ENCODE measurements at regions not wholly inside any gene's neighbourhood (a gene's known extent, or its start where the extent isn't known, plus 50 kb on each side); places are given as distances from the start of the nearest gene placed in this dataset.

DNA sequence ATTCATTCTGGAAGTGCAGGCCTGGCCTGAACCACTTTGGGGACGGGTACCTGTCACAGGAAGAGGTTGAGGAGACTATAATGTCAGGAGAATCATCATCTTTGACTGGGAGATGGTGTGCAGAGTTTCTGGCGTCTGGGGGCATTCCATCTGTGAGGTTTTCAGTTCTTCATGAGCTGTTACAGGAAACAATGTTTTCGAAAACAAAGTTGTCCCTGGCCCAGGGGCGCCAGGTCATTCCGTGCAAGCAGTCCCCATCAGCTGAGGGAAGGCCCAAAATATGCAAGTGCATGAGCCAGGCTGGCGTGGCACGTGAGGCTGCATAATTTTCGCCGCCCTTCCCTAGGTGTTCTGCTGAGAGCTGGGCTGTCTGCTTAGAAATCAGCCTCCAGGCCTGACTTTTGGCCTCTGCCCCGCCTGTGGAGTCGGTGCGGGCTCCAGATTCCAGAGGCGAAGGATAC is 68.4 kb upstream of the ATP5PO start:
- TF ChIP-seq, protein P1, sequence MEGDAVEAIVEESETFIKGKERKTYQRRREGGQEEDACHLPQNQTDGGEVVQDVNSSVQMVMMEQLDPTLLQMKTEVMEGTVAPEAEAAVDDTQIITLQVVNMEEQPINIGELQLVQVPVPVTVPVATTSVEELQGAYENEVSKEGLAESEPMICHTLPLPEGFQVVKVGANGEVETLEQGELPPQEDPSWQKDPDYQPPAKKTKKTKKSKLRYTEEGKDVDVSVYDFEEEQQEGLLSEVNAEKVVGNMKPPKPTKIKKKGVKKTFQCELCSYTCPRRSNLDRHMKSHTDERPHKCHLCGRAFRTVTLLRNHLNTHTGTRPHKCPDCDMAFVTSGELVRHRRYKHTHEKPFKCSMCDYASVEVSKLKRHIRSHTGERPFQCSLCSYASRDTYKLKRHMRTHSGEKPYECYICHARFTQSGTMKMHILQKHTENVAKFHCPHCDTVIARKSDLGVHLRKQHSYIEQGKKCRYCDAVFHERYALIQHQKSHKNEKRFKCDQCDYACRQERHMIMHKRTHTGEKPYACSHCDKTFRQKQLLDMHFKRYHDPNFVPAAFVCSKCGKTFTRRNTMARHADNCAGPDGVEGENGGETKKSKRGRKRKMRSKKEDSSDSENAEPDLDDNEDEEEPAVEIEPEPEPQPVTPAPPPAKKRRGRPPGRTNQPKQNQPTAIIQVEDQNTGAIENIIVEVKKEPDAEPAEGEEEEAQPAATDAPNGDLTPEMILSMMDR (conservative IDR thresholded peaks at IDR 0.05) = no peak

DNA sequence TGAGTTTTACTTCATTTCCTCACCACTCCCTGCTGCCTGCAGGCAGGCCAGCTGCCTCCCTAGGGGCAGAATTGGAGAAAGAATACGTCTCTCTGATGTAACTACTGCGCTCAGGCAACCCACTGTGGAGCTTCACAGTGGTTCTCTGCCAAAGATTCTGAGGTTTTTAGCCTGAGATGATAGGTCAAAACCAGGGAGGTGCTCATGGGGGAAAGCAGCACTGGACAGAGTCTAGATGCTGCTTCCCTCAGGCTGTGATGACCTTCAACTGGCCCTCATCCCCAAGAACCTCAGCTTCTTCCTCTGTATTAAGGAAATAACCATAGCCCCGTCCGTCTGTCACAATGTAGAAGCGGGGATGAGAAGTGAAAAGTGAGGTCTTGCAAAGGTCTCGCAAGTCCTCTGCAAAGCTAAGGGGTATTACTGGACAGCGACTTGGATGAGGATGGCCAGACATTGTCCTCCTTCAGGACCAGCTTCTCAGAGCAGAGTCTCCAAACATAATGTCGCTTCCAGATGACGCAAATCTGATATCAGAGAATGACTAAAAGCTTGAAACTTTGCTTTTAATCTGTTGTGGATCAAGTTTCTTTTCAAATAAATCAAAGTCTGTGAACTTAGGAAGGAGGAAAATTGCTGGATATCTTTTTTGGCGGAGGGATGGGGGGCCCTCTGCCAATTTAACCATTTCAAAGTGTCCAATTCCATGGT is 65.9 kb upstream of the ATP5PO start:
- TF ChIP-seq, protein P1 (conservative IDR thresholded peaks at IDR 0.05) = no peak

More for the DNA sequence above, 68.4 kb upstream of the ATP5PO start:
- no peak overlapping the region for H3K27ac ChIP-seq

DNA sequence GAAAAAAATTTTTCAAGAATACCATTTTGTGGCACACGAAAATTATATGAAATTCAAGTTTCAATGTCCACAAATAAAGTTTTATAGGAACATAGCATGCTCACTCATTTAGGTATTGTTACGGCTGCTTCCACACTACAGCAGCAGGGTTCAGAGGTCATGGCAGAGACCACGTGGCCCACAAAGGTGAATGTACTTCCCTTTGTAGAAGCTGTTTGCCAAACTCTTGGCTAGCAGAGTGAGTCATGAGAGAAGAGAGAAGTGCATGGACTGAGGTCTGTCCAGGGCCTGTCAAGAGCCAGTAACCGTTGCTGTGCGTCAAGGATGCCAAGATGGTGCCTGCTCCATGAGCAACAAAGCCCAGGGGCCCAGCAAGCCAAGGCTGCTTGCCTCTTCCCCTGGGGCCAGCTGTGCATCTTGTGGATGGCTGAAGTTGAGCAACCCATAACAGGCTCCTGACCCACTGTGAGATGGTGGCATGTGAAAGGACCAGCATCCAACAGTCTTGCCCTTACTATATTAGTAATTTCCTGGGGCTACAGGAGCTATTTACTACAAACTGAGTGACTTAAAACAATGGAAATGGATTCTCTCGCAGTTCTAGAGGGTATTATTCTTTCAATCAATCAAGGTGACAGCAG is 64.8 kb upstream of the ATP5PO start:
- TF ChIP-seq, protein P1 (conservative IDR thresholded peaks at IDR 0.05) = no peak
- no peak overlapping the region for H3K27ac ChIP-seq

More for the DNA sequence above, 65.9 kb upstream of the ATP5PO start:
- no peak overlapping the region for H3K27ac ChIP-seq

DNA sequence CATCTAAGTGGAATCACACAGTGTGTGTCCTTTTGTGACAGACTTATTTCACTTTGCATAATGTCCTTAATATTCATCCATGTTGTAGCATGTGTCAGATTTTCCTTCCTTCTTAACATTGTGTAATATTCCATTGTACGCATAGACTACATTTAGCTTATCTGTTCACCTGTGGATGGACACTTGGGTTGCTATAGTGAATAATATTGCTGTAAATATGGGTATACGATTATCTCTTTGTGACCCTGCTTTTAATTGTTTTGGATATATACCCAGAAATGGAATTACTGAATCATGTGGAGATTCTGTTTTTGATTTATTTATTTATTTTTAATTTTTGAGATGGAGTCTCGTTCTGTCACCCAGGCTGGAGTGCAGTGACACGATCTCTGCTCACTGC is 63.0 kb upstream of the ATP5PO start:
- H3K27ac ChIP-seq = no peak overlapping the region
- TF ChIP-seq, protein P1 (conservative IDR thresholded peaks at IDR 0.05) = no peak

DNA sequence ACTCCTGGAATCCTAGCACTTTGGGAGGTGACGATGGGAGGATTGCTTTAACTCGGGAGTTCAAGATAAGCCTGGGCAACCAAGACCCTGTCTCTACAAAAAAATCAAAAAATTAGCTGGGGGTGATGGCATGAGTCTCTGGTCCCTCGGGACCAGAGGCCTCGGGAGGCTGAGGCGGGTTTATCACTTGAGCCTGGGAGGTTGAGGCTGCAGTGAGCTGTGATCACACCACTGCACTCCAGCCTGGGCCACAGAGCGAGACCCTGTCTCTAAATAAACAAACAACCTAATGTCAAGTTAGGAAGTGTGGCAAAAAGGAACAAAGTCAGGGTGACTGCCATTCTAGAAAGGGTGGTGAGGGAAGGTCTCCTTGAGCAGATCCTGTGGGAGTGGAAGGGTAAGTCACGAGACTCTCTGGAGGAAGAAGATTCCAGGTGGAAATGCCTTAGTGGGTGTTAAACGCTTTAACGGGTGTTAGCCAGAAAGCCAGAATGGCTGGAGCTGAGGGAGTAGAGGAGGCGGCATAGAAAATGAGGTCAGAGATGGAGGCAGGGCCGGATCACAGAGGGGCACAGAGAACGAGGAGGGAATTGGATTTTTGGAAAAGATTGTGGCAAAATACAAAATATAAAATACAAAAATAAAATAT is 62.2 kb upstream of the ATP5PO start:
- no peak overlapping the region for H3K27ac ChIP-seq
- TF ChIP-seq, protein P1 (conservative IDR thresholded peaks at IDR 0.05) = no peak

DNA sequence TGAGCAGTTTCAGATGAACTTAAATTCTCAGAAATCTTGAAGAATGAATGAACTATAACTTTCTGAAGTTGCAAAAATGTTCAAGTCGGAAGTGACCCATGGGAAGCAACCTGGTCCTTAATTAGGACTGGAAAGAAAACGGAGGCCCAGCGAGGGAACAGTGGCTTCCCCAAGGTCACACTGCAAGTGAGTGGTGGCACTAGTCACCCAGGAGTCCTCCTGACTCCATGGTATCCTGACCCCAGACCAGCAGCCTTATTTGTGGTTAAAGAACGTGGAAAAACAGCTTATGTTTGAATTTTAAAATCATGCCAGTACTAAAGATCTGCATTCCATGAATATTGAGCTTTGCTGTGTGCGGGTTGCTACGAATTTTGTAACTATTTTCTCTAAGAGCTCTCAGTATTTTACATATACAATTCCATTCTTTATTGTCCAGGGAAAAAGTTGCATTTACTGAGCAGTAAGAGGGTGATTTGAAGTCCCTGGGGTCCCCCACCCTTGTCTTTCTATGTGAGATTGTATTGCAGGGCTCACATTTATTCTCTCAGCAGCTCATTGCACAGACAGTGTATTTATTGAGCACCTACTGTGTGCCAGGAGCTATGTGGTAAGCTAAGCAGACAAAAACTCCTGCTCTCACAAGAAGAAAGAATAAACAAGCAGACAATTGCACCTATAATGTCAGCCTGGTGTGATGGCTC is 61.6 kb upstream of the ATP5PO start:
- TF ChIP-seq, protein P1 (conservative IDR thresholded peaks at IDR 0.05) = no peak
- H3K27ac ChIP-seq = no peak overlapping the region
